ENCODE measurements at regions not wholly inside any gene's neighbourhood (a gene's known extent, or its start where the extent isn't known, plus 50 kb on each side); places are given as distances from the start of the nearest gene placed in this dataset.
"Not testable (repeated sequence)": the region's sequence is repeated elsewhere in the genome, so short reads cannot be mapped to it uniquely, and the experiment has no call there.

DNA sequence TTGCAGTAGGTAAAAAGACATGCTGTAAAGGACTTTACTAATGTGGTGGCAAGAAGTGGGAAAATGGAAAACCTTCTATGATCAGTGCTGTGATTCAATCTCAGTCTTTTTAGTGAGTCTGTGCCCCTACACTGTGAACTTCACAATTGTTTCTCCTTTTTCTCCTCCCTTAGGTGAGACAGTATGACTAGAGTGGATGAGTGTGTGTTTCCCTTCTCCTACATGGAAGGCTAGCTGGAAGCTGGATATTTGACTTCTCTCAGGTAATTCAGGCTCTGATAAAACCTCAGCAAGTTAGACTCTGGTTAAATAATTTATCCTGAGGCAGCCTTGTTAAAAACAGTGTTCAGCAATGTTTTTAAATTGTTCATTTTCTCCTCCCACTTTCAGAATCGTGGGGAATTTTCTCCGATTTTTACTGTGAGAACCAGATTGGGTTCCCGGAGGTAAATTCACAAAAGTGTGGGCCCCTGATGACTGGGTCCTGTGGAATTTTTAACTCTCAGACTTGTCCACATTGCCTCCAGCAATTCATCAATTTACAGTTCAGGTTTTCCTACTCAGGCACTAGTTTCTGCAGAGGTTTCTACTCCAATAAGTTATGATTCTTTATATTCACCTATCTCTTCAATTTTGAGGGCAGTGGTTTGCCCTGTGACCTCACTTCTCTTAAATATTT is 149.1 kb upstream of the PIK3R1 start:
- no peak for DNase-seq

DNA sequence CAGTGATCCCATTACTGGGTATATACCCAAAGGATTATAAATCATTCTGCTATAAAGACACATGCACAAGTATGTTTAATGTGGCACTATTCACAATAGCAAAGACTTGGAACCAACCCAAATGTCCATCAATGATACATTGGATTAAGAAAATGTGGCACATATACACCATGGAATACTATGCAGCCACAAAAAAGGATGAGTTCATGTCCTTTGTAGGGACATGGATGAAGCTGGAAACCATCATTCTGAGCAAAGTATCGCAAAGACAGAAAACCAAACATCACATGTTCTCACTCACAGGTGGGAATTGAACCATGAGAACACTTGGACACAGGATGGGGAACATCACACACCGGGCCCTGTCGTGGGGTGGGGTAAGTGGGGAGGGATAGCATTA is 150.2 kb upstream of the PIK3R1 start:
- not testable (repeated sequence) for DNase-seq

DNA sequence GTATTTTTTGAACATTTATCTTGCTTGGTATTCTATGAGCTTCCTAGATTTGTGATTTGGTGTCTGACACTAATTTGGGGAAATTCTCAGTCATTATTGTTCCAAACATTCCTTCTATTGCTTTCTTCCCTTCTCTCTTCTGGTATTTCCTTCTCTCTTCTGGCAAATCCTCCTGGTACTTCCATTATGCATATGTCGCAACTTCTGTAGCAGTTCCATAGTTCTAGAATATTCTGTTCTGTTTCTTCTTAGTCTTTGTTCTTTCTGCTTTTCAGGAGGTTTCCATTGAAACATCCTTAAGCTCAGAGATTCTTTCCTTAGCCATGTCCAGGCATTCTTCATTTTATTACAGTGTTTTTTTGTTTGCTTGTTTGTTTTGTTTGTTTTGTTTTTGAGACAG is 155.2 kb upstream of the PIK3R1 start:
- DNase-seq = no peak

GRCh38 chr5:68057191-68057590 is 158.4 kb upstream of the PIK3R1 start:
- no peak for DNase-seq

GRCh38 chr5:68055686-68056085 is 159.9 kb upstream of the PIK3R1 start:
- DNase-seq = no peak

GRCh38 chr5:68054638-68055037 is 160.9 kb upstream of the PIK3R1 start:
- no peak for DNase-seq

- DNase-seq = no peak
Observed at GRCh38 chr5:68053202-68053601, 162.4 kb upstream of the PIK3R1 start.

- DNase-seq = no peak
Observed at GRCh38 chr5:68049053-68049713, 166.4 kb upstream of the PIK3R1 start.

DNA sequence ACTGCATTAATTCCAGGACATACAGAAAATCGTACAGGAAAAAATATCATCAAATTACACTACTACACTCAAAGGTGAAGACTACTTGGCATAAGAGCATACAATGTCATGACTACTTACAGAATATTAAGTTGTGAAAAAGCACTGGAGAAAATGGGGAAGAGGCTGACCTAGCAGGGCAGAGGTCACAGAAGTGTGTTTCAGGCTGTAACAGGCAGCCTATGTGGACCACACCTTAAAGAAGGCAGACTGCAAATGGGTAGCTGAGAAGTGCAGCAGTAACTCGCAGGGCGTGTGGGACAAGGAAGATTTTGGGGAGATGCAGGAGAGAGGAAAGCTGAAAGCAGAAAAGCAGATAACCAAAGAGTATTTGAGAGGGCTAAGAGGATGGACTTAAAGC is 167.0 kb upstream of the PIK3R1 start:
- DNase-seq = no peak

DNA sequence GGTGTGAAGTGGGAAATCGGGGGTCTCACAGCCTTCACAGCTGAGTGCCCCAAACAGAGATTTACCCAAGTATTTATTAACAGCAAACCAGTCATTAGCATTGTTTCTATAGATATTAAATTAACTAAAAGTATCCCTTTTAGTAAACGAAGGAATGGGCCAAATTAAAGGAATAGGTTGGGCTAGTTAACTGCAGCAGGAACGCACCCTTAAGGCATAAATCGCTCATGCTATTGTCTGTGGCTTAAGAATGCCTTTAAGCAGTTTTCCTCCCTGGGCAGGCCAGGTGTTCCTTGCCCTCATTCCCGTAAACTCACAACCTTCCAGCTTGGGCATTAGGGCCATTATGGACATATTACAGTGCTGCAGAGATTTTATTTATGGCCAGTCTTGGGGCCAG is 167.5 kb upstream of the PIK3R1 start:
- not testable (repeated sequence) for DNase-seq

DNA sequence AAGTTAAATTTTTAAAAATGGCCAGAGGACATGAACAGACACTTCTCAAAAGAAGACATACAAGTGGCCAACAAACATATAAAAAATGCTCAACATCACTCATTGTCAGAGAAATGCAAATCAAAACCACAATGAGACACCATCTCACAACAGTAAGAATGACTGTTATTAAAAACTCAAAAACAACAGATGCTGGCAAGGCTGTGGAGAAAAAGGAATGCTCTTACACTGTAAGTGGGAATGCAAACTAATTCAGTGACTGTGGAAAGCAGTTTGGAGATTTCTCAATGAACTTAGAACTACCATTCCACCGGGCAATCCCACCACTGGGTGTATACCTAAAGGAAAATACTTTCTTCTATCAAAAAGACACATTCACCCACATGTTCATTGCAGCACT is 168.5 kb upstream of the PIK3R1 start:
- no peak for DNase-seq

DNA sequence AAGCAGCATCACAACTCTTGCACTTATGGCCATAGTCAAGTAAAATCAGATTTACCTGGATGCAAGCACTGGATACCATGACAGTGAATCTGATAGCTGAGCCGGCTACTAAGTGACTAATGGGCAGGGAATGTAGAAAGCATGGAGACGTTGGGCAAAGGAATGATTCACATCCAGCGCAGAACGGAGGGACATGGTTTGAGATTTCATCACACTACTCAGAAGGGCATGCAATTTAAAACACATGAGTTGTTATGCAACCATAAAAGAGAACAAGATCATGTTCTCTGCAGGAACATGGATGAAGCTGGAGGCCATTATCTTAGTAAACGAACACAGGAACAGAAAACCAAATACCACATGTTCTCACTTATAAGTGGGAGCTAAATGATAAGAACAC is 169.1 kb upstream of the PIK3R1 start:
- DNase-seq = no peak

DNA sequence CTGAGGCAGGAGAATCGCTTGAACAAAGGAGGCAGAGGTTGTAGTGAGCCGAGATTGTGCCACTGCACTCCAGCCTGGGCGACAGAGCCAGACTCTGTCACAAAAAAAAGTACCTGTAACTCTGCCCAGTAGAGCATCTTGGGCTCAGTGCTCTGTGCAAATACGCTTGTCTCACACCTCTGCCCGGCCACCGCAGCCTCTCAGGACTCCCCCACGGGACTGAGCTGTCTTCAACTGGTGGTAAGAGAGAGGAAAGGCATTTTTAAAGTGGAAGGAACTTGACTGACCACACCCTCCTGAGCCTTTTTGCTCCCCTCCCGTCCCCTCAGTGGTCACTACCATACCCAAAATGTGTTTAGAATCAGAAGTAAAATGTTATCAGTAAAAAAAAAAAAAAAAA is 174.3 kb upstream of the PIK3R1 start:
- DNase-seq = no peak

DNA sequence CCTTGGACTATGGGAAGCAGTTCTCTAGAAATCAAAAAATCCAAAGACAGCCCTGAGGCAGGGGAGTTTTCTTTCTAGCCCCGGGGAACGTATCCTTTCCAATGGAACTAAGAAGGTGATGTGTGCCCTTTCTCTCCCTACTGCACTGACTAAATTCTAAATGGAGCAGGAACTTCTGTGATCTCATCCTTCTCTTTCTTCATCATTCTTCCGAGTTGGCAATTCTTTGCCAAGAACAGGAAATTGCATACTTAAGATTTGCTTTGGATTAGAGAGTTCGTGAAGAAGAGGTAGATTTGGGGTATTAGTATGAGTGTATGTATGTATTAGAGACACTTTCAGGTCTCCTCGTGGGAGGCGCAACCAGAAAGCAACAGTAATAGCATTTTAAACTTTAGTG is 178.0 kb upstream of the PIK3R1 start:
- no peak for DNase-seq

DNA sequence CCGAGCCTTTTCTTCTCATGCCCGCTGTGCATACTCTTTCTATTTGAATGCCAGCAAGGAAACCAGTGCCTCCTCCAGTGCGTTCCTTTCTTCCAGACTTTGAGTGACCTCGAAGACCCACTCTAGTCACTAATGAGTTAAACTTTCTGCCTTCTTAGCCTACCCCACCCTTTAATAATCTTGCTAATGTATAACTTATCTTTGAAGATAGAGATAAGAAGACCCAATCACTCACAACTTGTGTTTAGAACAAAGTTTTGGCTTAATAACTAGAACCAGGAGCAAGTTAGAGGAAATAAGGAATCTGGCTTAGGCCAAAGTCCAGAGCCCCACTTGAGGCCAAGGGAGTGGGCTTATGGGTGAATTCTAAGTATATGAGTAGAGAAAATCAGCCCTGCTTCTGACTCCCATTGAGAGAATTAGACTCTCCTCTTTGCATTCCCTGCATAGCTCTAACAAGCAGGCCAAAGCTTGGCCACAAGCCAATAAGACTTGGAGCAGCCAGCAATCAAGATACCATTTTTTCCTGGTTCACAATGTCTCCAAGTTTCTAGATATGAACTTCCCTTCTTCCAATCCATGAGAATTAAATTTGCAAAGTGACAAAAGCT is 181.5 kb upstream of the PIK3R1 start:
- DNase-seq = no peak

- no peak for DNase-seq
Observed at GRCh38 chr5:68033029-68033428, 182.5 kb upstream of the PIK3R1 start.

GRCh38 chr5:68032216-68032762 is 183.3 kb upstream of the PIK3R1 start:
- no peak for DNase-seq

GRCh38 chr5:68028131-68028727 is 187.3 kb upstream of the PIK3R1 start:
- DNase-seq = no peak

- no peak for DNase-seq
Observed at GRCh38 chr5:68027519-68027918, 188.0 kb upstream of the PIK3R1 start.

DNA sequence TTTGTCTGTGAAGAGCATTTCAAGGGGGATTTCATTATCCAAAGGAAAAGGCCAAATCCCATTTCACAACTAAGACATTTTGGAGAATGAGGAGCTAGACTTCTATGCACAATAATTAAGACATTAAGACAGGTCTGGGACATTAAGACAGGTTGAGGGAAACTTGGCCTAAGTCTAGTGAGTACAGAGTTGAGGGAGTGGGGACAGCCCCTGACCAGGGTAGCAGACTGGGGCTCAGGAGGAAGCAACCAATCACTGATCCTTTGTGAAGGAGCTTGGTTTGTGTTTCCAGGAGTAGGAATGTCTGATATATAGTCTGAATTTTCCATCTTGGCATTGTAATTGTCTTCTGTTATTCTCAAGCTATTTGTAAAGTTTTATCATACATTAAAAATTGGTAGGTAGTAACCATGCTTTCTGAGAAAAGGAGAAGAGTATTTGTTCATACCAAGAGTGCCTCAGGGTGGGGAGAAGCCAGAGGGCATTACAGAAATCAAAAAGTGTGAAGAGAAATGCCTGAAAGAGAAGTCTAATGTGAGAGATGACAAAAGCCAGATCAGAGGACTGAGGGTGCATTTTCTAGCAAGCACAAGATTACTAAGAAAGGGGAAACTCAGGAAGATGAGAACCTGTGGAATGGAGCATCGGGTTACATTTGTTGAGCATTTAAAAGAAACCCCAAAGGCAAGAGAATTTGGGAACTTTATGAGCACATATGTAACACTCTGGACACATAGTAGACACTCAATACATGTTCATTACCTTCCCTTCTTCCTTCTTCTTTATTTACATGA is 189.3 kb upstream of the PIK3R1 start:
- DNase-seq = no peak

DNA sequence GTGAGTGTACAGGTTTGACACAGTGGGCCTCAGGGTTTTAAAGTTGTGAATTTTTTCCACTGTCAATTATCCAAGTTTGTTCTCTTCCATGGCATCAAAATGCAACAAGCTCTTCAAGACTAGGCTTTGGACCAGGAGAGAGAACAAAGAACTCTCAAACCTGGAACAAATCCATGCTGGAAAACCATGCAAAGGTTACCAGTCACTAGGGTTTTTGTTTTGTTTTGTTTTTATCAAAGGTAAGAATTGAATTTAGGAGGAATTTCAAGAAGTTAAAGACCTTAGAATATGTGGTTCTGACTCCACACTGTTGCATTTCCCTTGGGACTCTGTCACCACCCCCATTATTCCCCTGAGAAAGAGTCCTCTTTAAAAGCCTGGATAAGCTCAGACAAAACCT is 191.1 kb upstream of the PIK3R1 start:
- no peak for DNase-seq

DNA sequence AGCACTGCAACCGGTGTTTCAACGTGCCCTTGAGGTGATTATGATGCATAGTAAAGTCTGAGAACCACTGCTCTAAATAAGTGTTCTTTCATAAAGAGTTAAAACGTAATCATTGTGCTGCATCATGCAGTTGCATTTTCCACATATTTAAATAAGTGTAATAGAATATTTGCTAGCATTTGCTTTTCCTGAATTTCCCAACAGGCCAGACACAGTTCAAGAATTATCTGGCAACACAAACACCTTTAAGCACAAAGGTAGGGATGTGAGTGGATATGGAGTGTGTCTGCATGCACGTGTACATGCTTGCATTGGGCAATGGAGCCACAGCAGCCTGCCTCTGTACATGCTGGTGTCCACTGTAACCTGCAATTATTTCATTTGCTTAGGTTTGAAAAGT is 193.6 kb upstream of the PIK3R1 start:
- no peak for DNase-seq

DNA sequence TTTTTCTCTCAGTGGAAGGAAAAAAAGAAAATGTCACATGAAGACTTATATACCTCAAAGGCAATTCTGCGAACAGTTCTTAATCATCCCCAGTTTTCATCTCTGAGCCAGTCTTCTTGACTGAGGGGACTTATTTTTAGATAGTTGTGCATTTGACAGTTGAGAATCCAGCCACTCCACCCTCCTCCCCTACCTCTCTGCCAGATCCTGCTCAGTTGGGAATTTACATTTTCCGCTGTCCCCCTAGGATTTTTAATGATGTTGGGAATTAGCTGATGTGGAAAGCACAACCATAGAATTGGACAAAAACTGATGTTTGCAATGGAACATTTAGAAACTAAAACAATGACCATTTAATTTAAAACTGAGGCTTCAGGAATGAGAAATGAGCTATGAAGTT is 194.3 kb upstream of the PIK3R1 start:
- no peak for DNase-seq

Data from retina (tissue), 1 donor.